ENCODE measurements at regions not wholly inside any gene's neighbourhood (a gene's known extent, or its start where the extent isn't known, plus 50 kb on each side); places are given as distances from the start of the nearest gene placed in this dataset.
A peak's percentile ranks its signal among the peaks of the same experiment; 100 is the strongest.

DNA sequence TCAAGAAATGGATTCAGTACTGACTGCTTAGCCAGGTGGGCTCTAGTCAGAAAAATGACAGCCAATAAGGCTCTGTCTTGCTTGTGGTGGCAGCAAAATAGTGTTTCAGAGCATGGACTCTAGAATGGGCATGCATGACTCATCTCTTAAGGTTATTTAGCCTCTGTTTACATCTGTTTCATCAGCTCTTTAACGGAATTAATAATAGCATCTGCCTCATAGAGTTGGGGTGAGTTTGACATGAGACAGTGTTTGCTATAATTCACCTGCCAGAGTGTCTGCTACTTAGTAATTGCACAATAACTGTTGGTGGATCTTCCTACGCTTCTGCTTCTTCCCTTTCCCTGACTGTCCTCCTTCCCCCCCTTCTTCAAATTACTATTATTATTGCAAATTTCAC lies 350.4 kb upstream of the SEMA6D start:
- no peak for DNase-seq (ENCODE audit: low read depth)

DNA sequence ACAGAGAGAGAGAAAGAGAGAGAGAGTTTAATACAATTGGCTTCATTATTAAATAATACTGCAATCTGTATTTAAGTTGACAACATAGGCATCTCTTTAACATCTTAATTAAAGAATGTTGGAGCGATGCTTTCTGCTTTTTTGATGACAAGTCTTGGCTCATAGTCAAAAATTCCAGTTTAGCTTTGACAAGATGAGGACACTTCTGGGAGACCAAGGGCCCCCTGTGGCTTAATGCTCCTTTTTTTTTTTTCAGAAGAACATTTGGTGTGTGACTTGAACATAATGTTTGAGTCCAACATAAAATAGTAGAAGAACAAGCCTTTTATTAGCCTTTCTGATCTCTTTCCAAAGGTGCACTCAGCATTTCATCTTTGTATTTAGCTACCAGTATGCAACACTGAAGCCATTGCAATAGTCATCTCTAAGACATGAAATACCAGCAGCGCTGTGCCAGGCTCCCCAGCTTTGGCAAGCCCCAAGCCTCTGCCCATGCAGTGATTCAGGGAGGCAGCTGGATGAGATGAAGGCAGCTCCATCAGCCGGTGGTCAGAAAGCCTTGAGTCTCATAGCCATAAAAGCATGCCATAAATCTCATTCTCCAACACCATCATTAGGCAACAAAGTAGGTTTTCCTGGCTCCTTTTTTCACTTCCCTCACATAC lies 349.4 kb upstream of the SEMA6D start:
- no peak for DNase-seq (ENCODE audit: low read depth)

DNA sequence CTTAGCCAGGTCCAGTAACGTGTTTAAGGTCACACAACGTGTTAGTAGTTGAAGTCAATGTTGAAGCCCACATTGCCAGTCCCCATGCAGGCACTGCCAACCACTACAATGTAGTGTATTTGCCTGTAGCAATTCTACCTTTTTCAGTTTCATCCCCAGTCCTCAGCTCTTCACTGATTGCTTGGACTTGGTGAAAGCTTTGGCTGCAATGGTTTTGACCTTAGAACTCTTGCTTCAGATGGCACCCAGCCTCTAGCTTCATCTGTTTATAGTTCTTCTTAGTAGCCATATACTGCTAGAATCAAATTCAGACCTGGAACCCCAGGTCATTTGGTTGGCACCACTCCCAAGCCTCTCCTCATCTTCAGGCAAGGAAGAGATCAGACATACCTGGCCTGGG lies 345.4 kb upstream of the SEMA6D start:
- DNase-seq (ENCODE audit: low read depth): no peak

DNA sequence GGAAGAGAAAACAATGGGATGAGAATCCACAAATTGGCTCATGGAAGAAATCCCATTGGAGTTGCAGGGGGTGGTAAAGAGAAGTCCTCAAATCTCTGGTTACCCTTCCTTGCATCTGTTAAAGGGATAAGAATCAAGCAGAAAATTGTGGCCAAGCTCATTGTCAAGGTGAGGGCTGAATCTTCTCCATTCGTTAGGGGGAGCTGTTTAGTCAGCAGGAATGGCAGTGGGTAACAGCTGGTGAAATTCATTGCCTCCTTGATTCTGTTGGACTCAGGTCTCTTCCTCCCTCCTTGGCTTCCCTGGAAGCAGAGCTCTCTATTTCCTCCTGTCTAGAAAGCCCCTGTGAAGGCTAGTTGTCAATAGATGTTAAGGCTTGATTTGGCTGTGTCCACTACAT lies 343.1 kb upstream of the SEMA6D start:
- peak; percentile 3 for DNase-seq (ENCODE audit: low read depth)

DNA sequence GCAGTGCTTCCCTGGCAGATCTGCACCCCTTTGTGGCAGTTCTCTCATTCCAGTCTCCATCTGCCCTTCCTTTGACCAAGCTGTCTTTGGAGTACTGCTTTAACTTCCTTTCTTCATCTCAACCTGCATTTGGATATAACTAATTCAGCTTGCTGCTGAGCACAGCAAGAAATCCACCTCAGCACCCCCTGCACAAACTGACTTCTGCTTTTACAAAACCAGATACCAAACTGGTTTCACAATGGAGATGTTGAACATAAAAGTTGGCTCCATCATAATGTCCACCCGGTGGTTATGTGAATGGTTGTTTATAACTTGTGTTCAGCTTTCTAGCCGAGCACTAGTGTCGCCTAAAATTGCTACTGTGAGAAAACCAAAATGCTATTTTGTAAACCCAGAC lies 341.1 kb upstream of the SEMA6D start:
- DNase-seq (ENCODE audit: low read depth): peak; percentile 5

DNA sequence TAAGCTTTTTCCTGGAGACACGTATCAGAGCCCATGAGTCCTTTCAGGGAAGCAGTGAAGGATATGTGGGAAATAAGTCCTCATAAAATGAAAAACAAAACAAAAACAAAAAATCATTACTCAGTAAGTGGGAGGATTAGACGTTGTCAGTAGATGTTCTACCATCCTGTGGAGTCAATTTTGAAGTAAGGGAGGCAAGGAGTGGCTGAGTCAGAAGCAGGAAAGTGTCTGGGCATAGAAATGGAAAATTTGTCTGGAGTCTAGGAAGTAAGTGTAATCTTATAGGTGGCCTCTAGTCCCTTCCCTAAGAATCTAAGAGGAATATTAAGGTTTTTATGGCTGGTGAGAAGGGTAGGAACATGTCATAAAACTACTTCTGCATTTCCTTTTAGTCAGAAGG lies 339.8 kb upstream of the SEMA6D start:
- DNase-seq (ENCODE audit: low read depth): no peak

DNA sequence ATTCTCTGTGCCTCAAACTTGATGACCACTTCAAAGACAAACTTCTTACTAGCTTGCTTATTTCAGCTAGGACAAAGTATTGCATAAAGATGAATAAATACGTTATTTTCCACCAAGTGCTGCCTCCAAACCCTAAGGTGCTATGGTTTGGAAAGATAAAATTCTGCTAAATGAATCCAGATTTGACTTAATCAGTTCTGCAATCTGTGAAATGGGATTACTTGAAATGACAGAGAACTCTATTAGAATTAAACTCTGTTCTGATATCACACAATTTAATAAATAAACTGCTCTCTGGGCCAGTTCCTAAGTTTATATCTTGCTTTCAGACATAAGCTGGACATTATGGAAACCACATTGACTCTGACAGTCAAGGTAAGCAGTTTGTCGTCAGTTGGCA lies 338.8 kb upstream of the SEMA6D start:
- DNase-seq (ENCODE audit: low read depth): no peak

DNA sequence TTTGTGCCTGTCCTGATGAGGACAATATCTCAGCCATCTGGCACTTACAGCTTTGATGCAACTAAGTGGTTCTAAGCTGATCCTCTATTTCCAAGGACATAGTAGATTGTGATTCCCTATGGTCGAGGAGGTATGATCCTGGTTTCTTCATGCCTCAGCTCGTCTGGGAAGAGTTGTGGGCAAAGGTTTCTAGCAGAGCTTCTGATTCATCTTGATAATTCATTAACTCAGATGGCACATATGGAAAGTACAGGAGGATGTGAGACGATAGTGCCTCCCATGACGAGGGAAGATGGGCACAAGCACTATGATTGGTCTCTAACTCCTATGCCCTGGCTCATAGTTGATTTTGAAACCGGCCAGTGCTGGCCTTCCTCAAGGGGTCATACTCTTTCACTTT lies 334.2 kb upstream of the SEMA6D start:
- DNase-seq (ENCODE audit: low read depth): peak; percentile 7

DNA sequence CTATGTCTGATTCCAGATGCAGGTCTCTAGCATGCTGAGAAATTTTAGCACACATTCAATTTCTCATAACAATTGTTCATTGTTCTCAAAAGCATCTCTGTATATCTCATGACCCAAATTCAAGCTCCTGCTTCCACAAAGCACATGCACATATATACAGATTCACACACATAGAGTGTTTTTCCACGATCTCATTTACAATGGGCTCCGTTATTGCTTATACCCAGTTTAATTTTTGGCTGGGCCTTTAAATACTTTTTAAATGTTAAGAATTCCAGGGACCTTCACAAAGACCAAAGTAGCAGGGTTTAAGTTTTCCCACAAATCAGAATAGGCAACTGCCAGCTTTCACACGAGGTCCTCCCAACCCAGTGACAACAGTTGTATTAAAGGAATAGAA lies 333.5 kb upstream of the SEMA6D start:
- DNase-seq (ENCODE audit: low read depth): no peak

DNA sequence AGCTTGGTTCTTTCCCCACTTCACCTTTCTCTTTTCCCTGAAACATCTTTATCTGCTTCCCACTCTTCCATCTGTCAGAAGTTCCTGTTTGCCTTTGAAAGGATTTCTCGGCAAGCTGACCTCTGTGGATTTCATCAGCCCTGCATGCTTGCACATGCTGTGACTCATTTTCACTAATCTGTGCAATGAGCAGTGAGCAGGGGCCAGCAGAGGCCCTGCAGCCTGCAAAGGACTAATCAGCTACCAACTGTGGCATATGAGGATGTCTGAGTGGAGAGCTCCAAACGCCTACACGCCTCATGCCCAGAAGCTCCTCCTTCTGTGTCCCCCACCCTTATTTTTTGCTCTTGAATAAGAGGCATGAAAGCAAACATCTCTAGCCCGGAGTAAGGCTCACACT lies 333.0 kb upstream of the SEMA6D start:
- DNase-seq (ENCODE audit: low read depth): peak; percentile 83

DNA sequence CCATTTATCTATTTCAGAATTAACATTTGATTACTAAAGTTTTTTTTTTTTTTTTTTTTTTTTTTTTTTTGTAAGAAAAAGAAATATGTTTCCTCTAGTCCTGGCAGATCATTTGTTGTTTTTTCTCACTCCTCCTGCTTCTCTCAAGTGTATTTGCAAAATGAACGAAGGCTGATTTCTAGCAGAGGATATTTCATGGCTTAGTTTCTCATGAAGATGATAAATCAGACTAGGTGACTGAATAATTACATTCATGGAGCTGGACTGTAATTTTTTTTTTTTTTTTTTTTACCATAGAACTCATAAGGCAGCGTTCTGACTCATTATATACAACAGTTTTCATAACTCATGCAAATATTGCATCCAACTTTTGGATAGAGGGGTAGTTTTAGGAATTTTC lies 332.5 kb upstream of the SEMA6D start:
- DNase-seq (ENCODE audit: low read depth): no peak

DNA sequence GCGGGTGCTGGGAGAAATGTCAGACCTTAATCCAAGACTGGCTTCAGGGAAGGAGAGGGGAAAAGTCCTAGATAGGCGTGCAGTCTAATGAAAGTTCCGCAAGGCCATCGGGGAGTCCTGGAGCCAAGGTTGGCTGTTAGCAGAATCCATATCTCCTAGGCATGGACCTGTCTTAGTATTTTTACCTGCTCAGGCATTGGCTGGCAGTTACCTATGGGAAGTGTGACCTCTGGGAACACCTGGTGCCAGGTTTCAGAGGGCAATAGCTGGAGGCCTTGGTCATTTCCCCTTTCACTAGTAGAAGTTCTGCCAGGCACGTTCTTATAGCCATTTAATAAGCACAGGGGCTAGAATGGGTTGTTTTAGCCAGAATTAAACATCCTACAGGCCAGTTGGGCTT lies 330.8 kb upstream of the SEMA6D start:
- DNase-seq (ENCODE audit: low read depth): no peak

DNA sequence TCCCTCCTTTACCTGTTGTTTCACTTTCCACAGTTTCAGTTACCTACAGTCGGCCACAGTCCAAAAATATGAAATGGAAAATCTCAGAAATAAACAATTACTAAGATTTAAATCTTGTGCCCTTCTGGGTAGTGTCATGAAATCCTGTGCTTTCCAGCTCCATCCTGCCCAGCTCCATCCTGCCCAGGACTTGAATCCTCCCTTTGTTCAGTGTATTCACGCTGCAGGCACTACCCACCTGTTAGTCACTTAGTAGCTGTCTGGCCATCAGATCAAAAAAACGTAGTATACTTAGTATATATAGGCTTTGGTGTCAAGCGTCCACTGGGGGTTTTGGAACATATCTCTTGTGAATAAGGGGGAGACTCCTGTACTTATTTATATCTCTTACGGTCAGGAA lies 329.0 kb upstream of the SEMA6D start:
- no peak for DNase-seq (ENCODE audit: low read depth)

DNA sequence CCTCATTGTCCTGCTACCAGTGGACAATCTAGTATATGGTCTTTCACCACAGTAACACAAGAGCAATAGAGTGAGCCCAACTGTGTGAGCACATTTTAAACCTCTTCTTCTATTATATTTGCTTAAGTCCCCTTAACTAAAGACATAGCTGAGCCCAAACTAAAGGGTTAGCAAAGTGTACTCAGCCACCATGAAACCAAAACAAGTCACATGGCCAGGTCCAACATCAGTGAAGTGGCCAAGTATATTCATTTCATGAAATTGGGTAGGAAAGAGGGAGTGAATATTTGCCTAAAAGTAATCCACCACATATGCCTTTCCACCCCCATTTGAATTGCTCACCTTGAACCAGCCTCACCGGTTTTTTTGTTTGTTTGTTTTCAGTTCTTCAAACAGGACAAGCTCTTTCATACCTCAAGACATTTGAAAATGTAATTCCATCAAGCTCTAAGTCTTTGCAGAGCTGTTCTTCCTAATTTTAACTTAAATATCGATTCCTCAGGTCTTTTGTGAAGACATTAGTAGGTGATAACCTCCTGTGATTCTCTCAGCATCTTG lies 327.0 kb upstream of the SEMA6D start:
- no peak for DNase-seq (ENCODE audit: low read depth)

DNA sequence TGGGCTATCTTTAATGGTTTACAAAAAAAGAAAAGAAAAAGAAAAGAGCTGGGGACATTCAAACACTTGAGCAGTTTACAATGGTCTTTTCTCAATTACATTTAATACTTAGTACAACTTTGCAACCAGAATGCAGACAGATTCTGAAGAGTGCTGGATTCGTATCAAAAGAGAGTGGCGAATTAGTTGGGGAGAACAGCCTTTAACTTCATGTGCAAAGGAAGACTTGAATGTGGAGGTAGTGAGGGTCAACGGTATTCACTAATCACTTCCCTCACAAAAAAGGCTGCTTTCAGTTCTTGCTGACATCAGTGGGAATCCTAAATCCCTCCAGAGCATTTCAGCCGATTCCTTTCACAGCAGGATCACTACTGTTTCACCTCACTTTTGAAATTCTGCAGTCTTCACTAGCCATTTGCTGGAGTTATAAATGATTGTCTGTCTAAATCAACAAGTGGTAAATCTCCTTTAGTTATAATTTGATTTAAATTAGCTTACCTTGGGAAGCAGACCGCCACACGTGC lies 323.0 kb upstream of the SEMA6D start:
- no peak for DNase-seq (ENCODE audit: low read depth)

DNA sequence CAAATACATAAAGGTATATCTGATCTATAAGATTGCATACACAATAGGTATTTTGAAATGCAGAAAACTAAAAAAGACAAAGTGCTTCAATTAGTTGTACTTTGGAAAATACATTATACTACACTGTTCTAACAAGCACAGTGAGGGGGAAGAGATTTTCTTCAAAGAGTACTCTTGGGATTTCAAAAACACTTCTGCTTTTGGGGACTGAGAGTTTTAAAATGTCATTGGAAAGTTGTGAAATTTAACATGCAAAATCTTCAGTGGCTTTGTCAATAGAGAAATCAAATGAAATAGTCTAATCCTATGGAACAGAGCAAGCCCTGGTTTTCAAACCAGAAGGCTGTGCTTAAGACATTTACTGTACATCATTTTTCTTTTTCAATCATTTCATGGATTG lies 322.2 kb upstream of the SEMA6D start:
- no peak for DNase-seq (ENCODE audit: low read depth)

DNA sequence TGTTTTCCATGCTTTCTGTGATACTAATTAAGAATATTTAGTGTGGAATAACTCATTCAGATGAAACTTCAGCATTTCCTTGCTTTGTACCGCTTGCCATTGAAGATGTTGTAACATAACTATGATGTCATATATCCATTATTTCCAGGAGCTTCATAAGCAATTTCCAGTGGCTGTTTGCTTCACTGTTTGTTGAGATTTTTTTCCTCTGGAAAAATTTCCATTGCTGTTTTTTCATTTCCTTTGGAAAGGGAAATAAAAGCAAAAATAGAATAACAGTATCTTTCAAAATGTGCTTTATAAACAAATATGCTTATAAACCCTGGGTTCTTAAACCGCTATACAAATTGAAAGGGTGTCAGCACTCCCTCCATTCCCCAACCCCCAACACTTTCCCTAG lies 319.6 kb upstream of the SEMA6D start:
- DNase-seq (ENCODE audit: low read depth): peak; percentile 13

DNA sequence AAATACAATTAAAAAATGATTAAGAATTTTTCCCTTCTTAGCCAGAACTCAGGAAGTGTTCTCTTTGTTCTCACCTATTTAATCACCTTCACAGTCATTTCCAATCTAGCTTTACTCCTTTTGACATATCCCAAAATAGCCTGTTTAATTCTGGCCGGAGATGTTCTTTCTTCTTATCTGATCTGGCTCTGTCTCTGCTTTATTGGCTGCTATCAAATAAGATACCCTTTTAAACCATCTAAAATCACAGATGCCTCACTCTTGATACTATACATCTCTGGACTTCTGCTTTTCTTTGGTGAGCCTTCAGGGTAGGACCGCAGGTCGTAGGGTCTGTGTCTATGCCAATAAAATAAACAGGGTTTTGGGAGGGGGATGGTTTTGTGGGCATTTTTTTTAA lies 319.2 kb upstream of the SEMA6D start:
- DNase-seq (ENCODE audit: low read depth): no peak

DNA sequence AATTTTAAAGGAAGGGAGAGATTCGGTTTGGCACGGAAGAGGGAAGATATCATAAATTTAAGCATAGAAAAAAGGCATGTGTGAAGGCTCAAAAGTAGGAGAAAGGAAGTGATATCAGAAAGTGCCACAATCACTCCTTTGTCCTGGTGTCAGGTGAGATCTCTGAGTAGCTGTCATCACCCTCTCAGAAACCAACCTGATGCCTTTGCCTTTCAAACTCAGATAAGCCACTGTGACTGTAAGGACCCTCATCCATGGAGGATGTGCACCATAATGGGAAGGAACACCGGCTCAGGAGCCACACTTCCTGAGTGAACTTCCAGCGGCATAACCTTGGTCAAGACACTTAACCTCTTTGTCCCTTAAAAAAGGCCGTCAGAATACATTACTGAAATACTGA lies 318.7 kb upstream of the SEMA6D start:
- no peak for DNase-seq (ENCODE audit: low read depth)

DNA sequence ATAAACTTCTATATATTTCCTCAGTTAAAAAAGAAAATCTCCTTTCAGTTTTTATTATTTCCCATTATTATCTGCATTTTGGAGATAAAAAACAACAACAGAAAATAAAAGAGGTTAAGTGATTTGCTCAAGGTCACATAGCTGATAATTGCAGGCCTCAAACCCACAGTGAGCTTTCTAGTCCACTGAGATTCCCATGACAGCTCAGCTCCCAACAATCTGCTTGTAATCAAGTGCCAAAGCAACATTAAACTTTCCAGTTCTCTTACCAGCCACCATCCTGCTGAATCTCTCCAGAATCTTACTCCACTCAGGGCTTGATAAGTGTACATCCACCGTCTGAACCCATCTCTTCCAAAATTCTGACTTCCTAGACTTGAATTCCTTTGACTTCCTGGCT lies 318.2 kb upstream of the SEMA6D start:
- peak; percentile 24 for DNase-seq (ENCODE audit: low read depth)

DNA sequence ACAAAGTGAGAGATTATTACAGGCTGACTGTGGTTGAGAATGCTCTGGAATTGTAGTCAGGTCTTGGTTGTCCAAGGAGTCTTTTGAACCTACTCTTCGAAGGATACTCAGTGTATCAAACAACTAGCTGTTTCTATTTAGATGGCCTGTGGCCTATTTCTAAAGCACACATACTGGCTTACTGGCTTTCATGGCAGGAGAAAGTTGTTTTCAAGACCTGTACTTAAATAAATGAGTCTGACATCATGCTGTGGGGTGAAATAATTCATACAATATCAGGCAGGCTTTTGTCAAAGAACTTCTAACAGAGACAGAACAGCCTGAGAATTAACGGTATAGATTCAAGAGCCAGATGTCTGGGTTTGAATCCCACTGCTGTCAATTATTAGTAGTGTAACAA lies 316.7 kb upstream of the SEMA6D start:
- DNase-seq (ENCODE audit: low read depth): no peak

DNA sequence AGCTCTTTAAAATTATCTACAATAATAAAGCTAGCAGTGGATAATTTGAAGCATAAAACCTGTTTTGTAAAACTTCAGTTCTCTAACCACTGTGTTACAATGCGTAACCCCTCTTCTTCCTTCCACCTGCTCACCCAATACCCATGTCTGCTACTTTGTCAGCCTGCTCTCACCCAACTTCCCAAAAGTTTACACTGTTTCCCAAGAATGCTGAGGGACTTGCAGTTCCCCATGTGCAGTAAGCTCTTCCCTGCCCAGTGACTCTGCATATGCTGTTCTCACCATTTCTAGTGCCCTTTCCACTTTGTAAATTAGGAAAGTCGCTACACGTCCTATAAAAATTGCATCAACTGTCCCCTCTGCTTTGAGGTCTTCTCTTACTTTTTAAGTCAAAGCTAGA lies 315.9 kb upstream of the SEMA6D start:
- no peak for DNase-seq (ENCODE audit: low read depth)

DNA sequence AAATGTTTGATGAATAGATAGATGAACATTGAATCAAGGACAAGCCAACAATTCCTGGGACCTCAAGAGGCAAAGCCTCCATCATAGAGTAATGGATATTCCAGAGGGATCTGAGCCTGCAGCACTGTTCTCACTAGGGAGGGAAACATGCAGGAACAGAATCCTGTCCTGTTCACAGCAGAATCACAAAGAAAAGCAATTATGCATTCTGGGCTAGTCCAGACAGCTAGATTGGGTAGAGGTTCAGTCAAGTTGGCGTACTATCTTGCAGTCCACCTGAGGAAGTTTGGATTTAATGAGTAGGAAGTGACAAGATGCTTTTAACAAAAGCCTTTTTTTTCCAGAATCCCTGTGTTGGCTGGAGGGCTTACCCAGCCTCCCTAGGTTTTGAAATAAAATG lies 314.5 kb upstream of the SEMA6D start:
- no peak for DNase-seq (ENCODE audit: low read depth)

DNA sequence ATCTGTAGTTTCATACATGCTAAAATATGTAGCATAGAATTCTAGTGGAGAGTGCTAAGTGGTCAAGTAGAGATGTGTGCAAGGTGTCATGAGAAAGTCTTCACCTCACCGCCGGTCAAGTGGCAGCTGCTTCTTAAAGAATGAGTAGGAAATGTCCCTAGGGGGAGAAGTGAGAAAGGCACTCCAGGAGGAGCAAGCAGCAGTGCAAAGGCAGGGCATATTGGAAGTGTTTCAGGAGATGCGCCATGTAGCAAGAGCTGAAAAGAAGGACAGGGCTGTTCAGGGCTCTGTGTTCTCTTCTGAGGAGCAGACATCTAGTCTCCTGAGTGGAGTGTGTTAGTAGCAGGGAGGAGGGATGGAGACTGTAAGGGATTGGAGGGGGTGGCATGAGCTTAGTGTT lies 312.4 kb upstream of the SEMA6D start:
- no peak for DNase-seq (ENCODE audit: low read depth)
